Heart left ventricle (tissue), 13 donors: ENCODE measurements at regions not wholly inside any gene's neighbourhood (a gene's known extent, or its start where the extent isn't known, plus 50 kb on each side); places are given as distances from the start of the nearest gene placed in this dataset.

Experiments used
- POLR2A ChIP-seq, 2 donors: fragments of 450-650 bp; IDR thresholded peaks; one replicate each; pipeline ENCODE4 v1.6.1; 2017; ENCODE audit warnings: antibody characterized with exemption in 2 of 2, mild to moderate bottlenecking in 2 of 2, moderate library complexity in 2 of 2
- TF ChIP-seq, protein P1 (sequence below), 12 donors: fragments of 200-600 bp; sonication (generic) in 4 of 12; IDR thresholded peaks; one replicate each; pipeline versions ENCODE4 v1.5.0 to v1.8.0; 2018 to 2022; ENCODE audit warnings: antibody characterized with exemption in 12 of 12, mild to moderate bottlenecking in 5 of 12
- donor health status: ischemic (EF 13 %, LVEDD 7.1; RV severe dilation, severe dysfunction).
- donor health status: DM: no; HTN: yes; CAD: no.
- donor health status: DM: no; HTN: no; CAD: no.
- donor health status: ischemic (EF 25% LVEDD 6.9; RV normal size, moderate dysfunction).
- donor health status: ischemic (EF 25% LVEDD 5.7; RV mildly dilated, moderate dysfunction).
- donor health status: ischemic (EF 35%, LVEDD 5.7; RV mildly dilated, moderate dysfunction).
- donor health status: nonischemic (EF 11% LVEDD 7.7; RV severe dilation, severe dysfunction).
- donor health status: DM: yes; HTN: yes; CAD: no.
- donor health status: PGD.
- donor health status: ischemic (EF 29% LVEDD 5.4; RV normal size, mild dysfunction).
- donor health status: nonischemic (EF 23%, LVEDD 6.1; RV moderate dilation, normal function).

DNA sequence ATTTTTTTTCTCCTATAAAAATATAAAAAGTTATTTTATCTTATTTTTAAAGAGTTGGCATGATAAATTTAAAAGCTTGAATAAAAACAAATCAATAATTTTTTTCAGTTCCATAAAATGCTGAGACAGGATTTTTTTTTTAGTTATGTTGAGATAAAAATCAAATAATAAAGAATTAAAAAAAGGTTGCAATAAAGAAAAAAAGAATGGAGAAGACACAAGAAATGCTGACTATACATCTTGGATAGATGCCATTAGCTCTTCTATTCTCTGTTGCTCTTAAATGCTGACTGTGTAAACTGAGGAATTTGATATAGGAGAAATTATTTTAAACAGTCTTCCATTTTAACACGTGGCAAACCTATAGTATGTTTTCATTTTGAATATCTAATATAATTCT, 2298.5 kb downstream of the MRPL39 start:
- TF ChIP-seq, protein P1, sequence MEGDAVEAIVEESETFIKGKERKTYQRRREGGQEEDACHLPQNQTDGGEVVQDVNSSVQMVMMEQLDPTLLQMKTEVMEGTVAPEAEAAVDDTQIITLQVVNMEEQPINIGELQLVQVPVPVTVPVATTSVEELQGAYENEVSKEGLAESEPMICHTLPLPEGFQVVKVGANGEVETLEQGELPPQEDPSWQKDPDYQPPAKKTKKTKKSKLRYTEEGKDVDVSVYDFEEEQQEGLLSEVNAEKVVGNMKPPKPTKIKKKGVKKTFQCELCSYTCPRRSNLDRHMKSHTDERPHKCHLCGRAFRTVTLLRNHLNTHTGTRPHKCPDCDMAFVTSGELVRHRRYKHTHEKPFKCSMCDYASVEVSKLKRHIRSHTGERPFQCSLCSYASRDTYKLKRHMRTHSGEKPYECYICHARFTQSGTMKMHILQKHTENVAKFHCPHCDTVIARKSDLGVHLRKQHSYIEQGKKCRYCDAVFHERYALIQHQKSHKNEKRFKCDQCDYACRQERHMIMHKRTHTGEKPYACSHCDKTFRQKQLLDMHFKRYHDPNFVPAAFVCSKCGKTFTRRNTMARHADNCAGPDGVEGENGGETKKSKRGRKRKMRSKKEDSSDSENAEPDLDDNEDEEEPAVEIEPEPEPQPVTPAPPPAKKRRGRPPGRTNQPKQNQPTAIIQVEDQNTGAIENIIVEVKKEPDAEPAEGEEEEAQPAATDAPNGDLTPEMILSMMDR (IDR thresholded peaks at IDR 0.05) = no peak
- no peak for TF ChIP-seq POLR2A (IDR thresholded peaks at IDR 0.05)
